Stomach (tissue), 4 donors: ENCODE measurements at regions not wholly inside any gene's neighbourhood (a gene's known extent, or its start where the extent isn't known, plus 50 kb on each side); places are given as distances from the start of the nearest gene placed in this dataset.

Experiments used
- CTCF ChIP-seq, 7 experiments: fragments of 450-650 bp in 4 of 7; fragments of 200-600 bp in 3 of 7; sonication (generic) in 3 of 7; IDR thresholded peaks; one replicate each; pipeline ENCODE4 v1.5.1; 2016 to 2019; ENCODE audit warnings: antibody characterized with exemption in 7 of 7, control low read depth in 2 of 7, mild to moderate bottlenecking in 1 of 7
- EP300 ChIP-seq: sonication (generic); formaldehyde crosslinking; IDR thresholded peaks from one replicate; pipeline ENCODE4 v1.6.1; 2017; ENCODE audit warnings: antibody characterized with exemption

- no peak for TF ChIP-seq CTCF (IDR thresholded peaks at IDR 0.05)
- TF ChIP-seq EP300, result no peak
Observed at GRCh38 chr2:104140361-104140760, 713.6 kb upstream of the POU3F3 start.
